Epithelial cell of esophagus (primary cell): ENCODE measurements at regions not wholly inside any gene's neighbourhood (a gene's known extent, or its start where the extent isn't known, plus 50 kb on each side); places are given as distances from the start of the nearest gene placed in this dataset.

Experiments
- DNase-seq: peaks from one replicate; pipeline ENCODE4 v3.0.0; 2010; ENCODE audit warnings: low read depth
- H3K4me3 ChIP-seq: 2 replicates; pipeline ENCODE4 v1.5.1; 2011; ENCODE audit warnings: mild to moderate bottlenecking, low read length, control low read depth
- CTCF ChIP-seq: IDR thresholded peaks from 2 replicates; pipeline ENCODE4 v1.5.1; 2011; ENCODE audit warnings: low read depth, mild to moderate bottlenecking, low read length, control low read depth, inconsistent platforms; ENCODE audit not compliant: insufficient read depth; ENCODE audit errors: missing control alignments

GRCh38 chr3:10667901-10668476 lies 148.0 kb upstream of the SLC6A11 start:
- no peak for TF ChIP-seq CTCF
- H3K4me3 ChIP-seq = no peak overlapping the region
- DNase-seq = no peak

- no peak for DNase-seq
- no peak overlapping the region for H3K4me3 ChIP-seq
- no peak for TF ChIP-seq CTCF
These were observed 146.5 kb upstream of the SLC6A11 start for GRCh38 chr3:10669490-10670048.

- no peak for TF ChIP-seq CTCF
- no peak for DNase-seq
- no peak overlapping the region for H3K4me3 ChIP-seq
These were observed 143.6 kb upstream of the SLC6A11 start for GRCh38 chr3:10672422-10672821.

GRCh38 chr3:10674578-10674977 lies 141.4 kb upstream of the SLC6A11 start:
- TF ChIP-seq CTCF = no peak
- DNase-seq = no peak

GRCh38 chr3:10676905-10677304 lies 139.1 kb upstream of the SLC6A11 start:
- H3K4me3 ChIP-seq = no peak overlapping the region
- TF ChIP-seq CTCF = no peak
- DNase-seq = no peak

More at GRCh38 chr3:10674578-10674977, 141.4 kb upstream of the SLC6A11 start:
- H3K4me3 ChIP-seq = no peak overlapping the region

- H3K4me3 ChIP-seq = no peak overlapping the region
- no peak for DNase-seq
- TF ChIP-seq CTCF = no peak
These were observed 137.1 kb upstream of the SLC6A11 start for GRCh38 chr3:10678796-10679376.

GRCh38 chr3:10680796-10681195 lies 135.2 kb upstream of the SLC6A11 start:
- no peak overlapping the region for H3K4me3 ChIP-seq
- TF ChIP-seq CTCF = no peak
- DNase-seq = no peak
